Fibroblast of mammary gland (primary cell): ENCODE measurements at regions not wholly inside any gene's neighbourhood (a gene's known extent, or its start where the extent isn't known, plus 50 kb on each side); places are given as distances from the start of the nearest gene placed in this dataset.

Experiments
- DNase-seq: peaks from one replicate; pipeline ENCODE4 v3.0.0-alpha.2; 2010; ENCODE audit warnings: low read depth
- H3K4me3 ChIP-seq: 2 replicates; pipeline ENCODE4 v1.5.1; 2011; ENCODE audit warnings: low read depth, mild to moderate bottlenecking, low read length, moderate library complexity; ENCODE audit not compliant: control insufficient read depth
- TF ChIP-seq, protein P1 (sequence below): conservative IDR thresholded peaks from 2 replicates; pipeline ENCODE4 v1.5.1; 2011; ENCODE audit warnings: low read depth, low read length, inconsistent platforms; ENCODE audit not compliant: control insufficient read depth, insufficient read depth

DNA sequence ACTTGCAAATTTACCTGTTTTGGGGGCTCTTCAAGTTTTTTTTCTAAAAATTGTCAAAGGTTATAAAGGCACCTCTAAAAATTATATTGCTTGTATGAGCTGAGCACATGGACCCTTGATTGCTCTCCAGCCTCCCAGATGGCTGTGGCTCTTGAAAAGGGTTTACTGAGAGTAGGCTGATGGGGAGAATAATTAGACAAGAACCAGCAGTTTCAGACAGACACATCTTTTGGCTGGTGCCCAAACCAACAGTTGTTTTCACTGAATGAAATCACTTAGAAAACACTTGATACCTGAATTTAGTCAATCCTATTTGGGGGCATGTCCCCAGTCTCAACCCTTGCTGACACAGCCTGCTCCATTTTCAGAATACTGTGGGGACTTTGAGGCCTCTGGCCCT, 217.6 kb downstream of the KBTBD8 start:
- DNase-seq = no peak
- TF ChIP-seq, protein P1, sequence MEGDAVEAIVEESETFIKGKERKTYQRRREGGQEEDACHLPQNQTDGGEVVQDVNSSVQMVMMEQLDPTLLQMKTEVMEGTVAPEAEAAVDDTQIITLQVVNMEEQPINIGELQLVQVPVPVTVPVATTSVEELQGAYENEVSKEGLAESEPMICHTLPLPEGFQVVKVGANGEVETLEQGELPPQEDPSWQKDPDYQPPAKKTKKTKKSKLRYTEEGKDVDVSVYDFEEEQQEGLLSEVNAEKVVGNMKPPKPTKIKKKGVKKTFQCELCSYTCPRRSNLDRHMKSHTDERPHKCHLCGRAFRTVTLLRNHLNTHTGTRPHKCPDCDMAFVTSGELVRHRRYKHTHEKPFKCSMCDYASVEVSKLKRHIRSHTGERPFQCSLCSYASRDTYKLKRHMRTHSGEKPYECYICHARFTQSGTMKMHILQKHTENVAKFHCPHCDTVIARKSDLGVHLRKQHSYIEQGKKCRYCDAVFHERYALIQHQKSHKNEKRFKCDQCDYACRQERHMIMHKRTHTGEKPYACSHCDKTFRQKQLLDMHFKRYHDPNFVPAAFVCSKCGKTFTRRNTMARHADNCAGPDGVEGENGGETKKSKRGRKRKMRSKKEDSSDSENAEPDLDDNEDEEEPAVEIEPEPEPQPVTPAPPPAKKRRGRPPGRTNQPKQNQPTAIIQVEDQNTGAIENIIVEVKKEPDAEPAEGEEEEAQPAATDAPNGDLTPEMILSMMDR = no peak
- no peak overlapping the region for H3K4me3 ChIP-seq

DNA sequence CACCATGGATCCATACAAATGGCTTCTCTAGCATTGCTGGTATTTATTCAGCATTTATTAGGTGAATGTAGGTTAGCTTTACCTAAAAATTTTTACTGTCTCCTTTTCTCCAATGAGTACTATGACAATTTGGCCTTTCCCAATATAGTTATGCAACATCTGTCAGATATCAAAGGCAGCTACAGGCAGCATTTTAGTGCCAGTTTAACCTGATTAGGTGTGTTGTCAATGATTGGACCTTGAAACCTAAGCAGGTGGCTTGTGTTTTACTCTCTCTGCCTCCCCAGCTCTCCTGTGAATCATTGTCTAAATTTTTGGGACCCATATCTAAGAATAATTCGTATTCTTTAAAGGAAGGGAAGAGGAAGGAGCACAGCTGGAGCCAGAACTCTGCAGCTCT, 228.9 kb downstream of the KBTBD8 start:
- TF ChIP-seq, protein P1 = no peak
- H3K4me3 ChIP-seq = no peak overlapping the region
- DNase-seq = no peak

DNA sequence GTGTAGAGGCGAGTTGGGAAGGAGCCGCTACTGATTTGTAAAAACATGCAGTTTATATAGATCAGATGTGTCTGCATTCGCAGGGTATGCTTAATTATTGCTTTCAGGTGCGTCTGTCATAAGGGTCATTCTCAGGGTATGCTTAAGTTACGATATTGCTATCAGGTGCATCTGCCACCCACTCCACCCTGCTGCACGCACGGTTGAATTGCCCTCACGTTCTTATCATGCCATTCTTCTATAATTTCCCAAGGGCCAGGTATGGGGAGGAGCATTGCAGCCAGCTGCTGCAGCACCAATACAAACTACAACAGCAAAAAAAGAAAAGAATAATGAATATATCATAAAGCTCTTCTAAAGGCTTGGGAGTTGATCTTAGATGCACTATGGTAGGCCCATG, 230.0 kb downstream of the KBTBD8 start:
- H3K4me3 ChIP-seq = no peak overlapping the region
- TF ChIP-seq, protein P1 = no peak
- DNase-seq = no peak

DNA sequence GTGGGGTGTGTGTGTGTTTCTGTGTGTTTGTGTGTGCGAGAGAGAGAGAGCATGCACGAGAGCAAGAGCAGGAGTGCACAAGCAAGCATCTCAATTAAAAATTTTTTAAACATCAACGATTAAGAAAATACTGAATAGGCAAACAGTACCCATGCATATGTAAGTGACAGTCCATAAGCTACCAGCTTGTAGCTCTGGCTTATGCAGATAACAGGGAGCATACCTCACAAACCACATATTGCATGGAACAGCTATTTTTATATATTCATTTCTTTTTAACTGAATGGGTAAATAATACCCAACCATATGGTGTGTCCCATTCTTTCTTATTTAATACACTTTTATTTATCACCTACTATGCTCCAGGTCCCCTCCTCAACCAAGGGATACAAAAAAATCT, 234.5 kb downstream of the KBTBD8 start:
- TF ChIP-seq, protein P1 = no peak
- H3K4me3 ChIP-seq = no peak overlapping the region
- no peak for DNase-seq

DNA sequence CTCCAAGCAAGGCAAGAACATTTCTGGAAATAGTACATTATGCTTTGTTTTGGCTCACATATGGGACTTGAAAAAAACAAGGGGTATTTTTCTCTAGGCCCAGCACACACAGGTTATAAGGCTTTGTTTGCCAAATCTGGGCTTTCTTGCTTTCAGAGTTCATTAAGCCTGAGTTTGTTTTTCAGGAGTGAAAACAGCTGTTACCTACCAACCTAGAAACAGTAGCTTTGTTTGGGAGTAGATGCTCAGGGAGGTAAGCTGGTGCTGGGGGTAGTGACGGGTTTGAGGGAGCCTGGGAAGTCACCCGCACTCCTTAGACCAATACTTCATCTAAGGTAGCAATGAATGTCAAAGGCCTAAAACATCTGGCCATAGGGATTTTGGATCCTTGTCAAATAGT, 241.2 kb downstream of the KBTBD8 start:
- no peak for DNase-seq
- H3K4me3 ChIP-seq = no peak overlapping the region
- TF ChIP-seq, protein P1 = no peak

DNA sequence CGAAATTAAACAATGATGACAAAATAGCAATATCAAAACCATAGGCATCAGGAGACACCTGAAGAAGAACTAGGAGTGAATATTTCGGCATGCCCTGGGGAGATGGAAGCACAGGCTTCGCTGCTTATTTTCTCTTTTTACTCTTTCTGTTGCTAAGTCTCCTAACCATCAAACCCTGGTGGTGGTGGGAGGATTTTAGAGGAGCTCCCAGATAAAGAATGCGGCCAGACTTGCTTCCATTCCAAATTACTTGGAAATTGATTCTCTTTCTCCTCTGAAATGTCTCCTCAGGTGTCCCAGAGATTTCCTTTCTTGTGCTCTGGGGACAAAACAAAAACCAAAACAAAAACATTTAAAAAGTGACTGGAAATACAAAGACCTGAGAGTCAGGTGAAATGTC, 243.0 kb downstream of the KBTBD8 start:
- H3K4me3 ChIP-seq = no peak overlapping the region
- TF ChIP-seq, protein P1 = no peak
- no peak for DNase-seq

DNA sequence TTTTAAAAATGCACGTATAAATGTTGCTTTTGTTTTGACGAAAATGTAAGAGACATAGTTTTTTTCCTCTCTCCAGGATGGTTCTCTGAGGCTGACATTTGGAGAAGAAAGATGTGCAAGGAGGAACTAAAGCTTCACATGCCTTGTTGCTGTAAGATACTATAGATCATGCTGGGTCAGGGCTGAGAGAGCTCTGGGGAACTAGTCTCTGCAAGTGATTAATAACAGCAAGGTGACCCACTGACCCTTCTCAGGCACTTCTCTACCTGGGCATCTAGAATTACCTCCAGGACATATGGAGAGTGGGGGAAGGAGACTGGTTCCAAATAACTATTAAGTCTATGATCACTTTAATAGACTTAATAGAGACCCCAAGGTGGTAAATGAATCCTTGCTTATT, 246.0 kb downstream of the KBTBD8 start:
- TF ChIP-seq, protein P1 = no peak
- DNase-seq = no peak
- no peak overlapping the region for H3K4me3 ChIP-seq
